H1 (cell line): ENCODE measurements at regions not wholly inside any gene's neighbourhood (a gene's known extent, or its start where the extent isn't known, plus 50 kb on each side); places are given as distances from the start of the nearest gene placed in this dataset.

Experiments
- CTCF ChIA-PET: fragments of 300-600 bp; sonication (Branson Sonifier 250); formaldehyde crosslinking; loops from one replicate; lab custom pipeline; 2021; ENCODE audit not compliant: partially characterized antibody; lab: Charles Lee
- POLR2A ChIA-PET: fragments of 300-600 bp; sonication (Branson Sonifier 250); formaldehyde crosslinking; loops from one replicate; lab custom pipeline; 2021; ENCODE audit warnings: inconsistent platforms; ENCODE audit not compliant: partially characterized antibody; lab: Charles Lee
- DNase-seq, 2 experiments: peaks; one replicate each; pipeline versions ENCODE4 v3.0.0 to v3.0.0-alpha.2; 2010 to 2022; ENCODE audit warnings: low spot score in 2 of 2, low read depth in 1 of 2, mixed read lengths in 1 of 2
- FAIRE-seq: peaks from 2 replicates; lab custom pipeline; 2011; peaks lifted over from hg19 to GRCh38; lab: Jason Lieb, UNC
- H2AFZ ChIP-seq: 2 replicates; pipeline ENCODE4 v1.8.1; 2012; ENCODE audit warnings: low read length, inconsistent platforms
- H2AK5ac ChIP-seq: 2 replicates; pipeline ENCODE4 v1.6.1; 2013; ENCODE audit warnings: low read depth, low read length
- H2BK120ac ChIP-seq: replicated peaks from 2 replicates; pipeline ENCODE3; 2013; ENCODE audit warnings: low read depth, low read length, inconsistent platforms
- H2BK12ac ChIP-seq: 2 replicates; pipeline ENCODE4 v1.6.1; 2013; ENCODE audit warnings: low read depth, low read length
- H2BK15ac ChIP-seq: 2 replicates; pipeline ENCODE4 v1.6.1; 2013; ENCODE audit warnings: low read length
- H2BK20ac ChIP-seq: 2 replicates; pipeline ENCODE4 v1.6.1; 2013; ENCODE audit warnings: low read length
- H2BK5ac ChIP-seq: 2 replicates; pipeline ENCODE4 v1.6.1; 2013; ENCODE audit warnings: low read depth, low read length
- H3K14ac ChIP-seq: 2 replicates; pipeline ENCODE4 v1.6.1; 2013; ENCODE audit warnings: inconsistent platforms; ENCODE audit not compliant: insufficient read length
- H3K18ac ChIP-seq: 2 replicates; pipeline ENCODE4 v1.6.1; 2013; ENCODE audit warnings: low read length; ENCODE audit errors: extremely low read depth
- H3K23ac ChIP-seq: 2 replicates; pipeline ENCODE4 v1.6.1; 2013; ENCODE audit warnings: inconsistent platforms; ENCODE audit not compliant: insufficient read length
- H3K23me2 ChIP-seq: 2 replicates; pipeline ENCODE4 v1.6.1; 2013; ENCODE audit warnings: low read depth, low read length
- H3K27ac ChIP-seq: 2 replicates; pipeline ENCODE4 v1.6.1; 2011; ENCODE audit warnings: low read depth, low read length, inconsistent platforms
- H3K27me3 ChIP-seq, 4 experiments: replicated peaks in 1 of 4; 1 replicate in 1 of 4; 2 replicates in 3 of 4; pipeline versions ENCODE4 v1.6.1 to v1.8.1; 2011 to 2013; ENCODE audit warnings: low read length in 3 of 4, mild to moderate bottlenecking in 3 of 4, inconsistent platforms in 2 of 4, mixed read lengths in 2 of 4, moderate library complexity in 1 of 4; ENCODE audit not compliant: control insufficient read depth in 3 of 4, insufficient read depth in 3 of 4; ENCODE audit errors: extremely low read depth in 1 of 4
- H3K36me3 ChIP-seq, 4 experiments: 2 replicates each; pipeline versions ENCODE4 v1.6.1 to v1.8.1; 2011 to 2013; ENCODE audit warnings: mild to moderate bottlenecking in 4 of 4, low read length in 3 of 4, moderate library complexity in 2 of 4, control low read depth in 1 of 4, inconsistent platforms in 1 of 4; ENCODE audit not compliant: insufficient read depth in 4 of 4, control insufficient read depth in 2 of 4
- H3K4ac ChIP-seq: replicated peaks from 2 replicates; pipeline ENCODE3; 2013; ENCODE audit warnings: low read length, low read depth, mixed read lengths, inconsistent platforms; ENCODE audit not compliant: insufficient read length
- H3K4me1 ChIP-seq, 4 experiments: replicated peaks in 1 of 4; 1 replicate in 1 of 4; 2 replicates in 3 of 4; pipeline versions ENCODE4 v1.6.1 to v1.8.1; 2011 to 2013; ENCODE audit warnings: low read length in 3 of 4, inconsistent platforms in 2 of 4, mixed read lengths in 1 of 4; ENCODE audit not compliant: insufficient read depth in 4 of 4, control insufficient read depth in 3 of 4
- H3K4me2 ChIP-seq, 2 experiments: 2 replicates each; pipeline versions ENCODE4 v1.6.1 to v1.8.1; 2011 to 2013; ENCODE audit warnings: low read depth in 2 of 2, low read length in 2 of 2, control low read depth in 1 of 2, inconsistent platforms in 1 of 2, mild to moderate bottlenecking in 1 of 2; ENCODE audit not compliant: insufficient read depth in 1 of 2
- H3K4me3 ChIP-seq, 4 experiments: fragments of 200-600, 300-600 bp in 1 of 4; sonication (generic), shearing (Covaris generic), sonication (Bioruptor Twin) in 1 of 4; 2 replicates each; pipeline versions ENCODE4 v1.5.1 to v1.8.1; 2011 to 2016; ENCODE audit warnings: low read length in 4 of 4, low read depth in 3 of 4, control low read depth in 2 of 4, inconsistent platforms in 2 of 4, mild to moderate bottlenecking in 2 of 4, mixed read lengths in 1 of 4, moderate library complexity in 1 of 4; ENCODE audit not compliant: insufficient read depth in 2 of 4; ENCODE audit errors: extremely low read depth in 1 of 4
- H3K56ac ChIP-seq: replicated peaks from 2 replicates; pipeline ENCODE3; 2013; ENCODE audit warnings: low read depth, mild to moderate bottlenecking, mixed read lengths, low read length, inconsistent platforms; ENCODE audit not compliant: insufficient read length
- H3K79me1 ChIP-seq: 2 replicates; pipeline ENCODE4 v1.6.1; 2013; ENCODE audit warnings: low read depth, low read length, control low read depth
- H3K79me2 ChIP-seq, 2 experiments: 2 replicates each; pipeline versions ENCODE4 v1.6.1 to v1.8.1; 2012 to 2013; ENCODE audit warnings: low read length in 2 of 2, mild to moderate bottlenecking in 2 of 2, inconsistent platforms in 1 of 2; ENCODE audit not compliant: insufficient read depth in 2 of 2, control insufficient read depth in 1 of 2
- H3K9ac ChIP-seq, 4 experiments: replicated peaks in 1 of 4; 1 replicate in 1 of 4; 2 replicates in 3 of 4; pipeline versions ENCODE4 v1.6.1 to v1.8.1; 2011 to 2013; ENCODE audit warnings: low read depth in 3 of 4, low read length in 3 of 4, control low read depth in 2 of 4, mild to moderate bottlenecking in 2 of 4, moderate library complexity in 2 of 4, inconsistent platforms in 1 of 4; ENCODE audit errors: extremely low read depth in 1 of 4
- H3K9me3 ChIP-seq, 2 experiments: 2 replicates each; pipeline versions ENCODE4 v1.6.1 to v1.8.1; 2012 to 2013; ENCODE audit warnings: mild to moderate bottlenecking in 2 of 2, moderate library complexity in 2 of 2, control low read depth in 1 of 2, inconsistent platforms in 1 of 2, low read depth in 1 of 2, low read length in 1 of 2, mixed read lengths in 1 of 2; ENCODE audit not compliant: insufficient read depth in 2 of 2
- H4K20me1 ChIP-seq, 2 experiments: replicated peaks in 1 of 2; 2 replicates each; pipeline versions ENCODE3 to v1.8.1; 2011 to 2013; ENCODE audit warnings: inconsistent platforms in 2 of 2, low read length in 2 of 2, mild to moderate bottlenecking in 1 of 2; ENCODE audit not compliant: insufficient read depth in 2 of 2, control insufficient read depth in 1 of 2
- H4K5ac ChIP-seq: 2 replicates; pipeline ENCODE4 v1.6.1; 2013; ENCODE audit warnings: low read length, low read depth, mixed read lengths, inconsistent platforms; ENCODE audit not compliant: insufficient read length
- H4K8ac ChIP-seq: 2 replicates; pipeline ENCODE4 v1.8.0; 2013; ENCODE audit warnings: mild to moderate bottlenecking, moderate library complexity, low read length, inconsistent platforms; ENCODE audit not compliant: insufficient read depth; ENCODE audit errors: extremely low read depth
- H4K91ac ChIP-seq: replicated peaks from 2 replicates; pipeline ENCODE3; 2013; ENCODE audit warnings: low read length, mixed read lengths, inconsistent platforms; ENCODE audit not compliant: insufficient read length
- CTCF ChIP-seq, 3 experiments: IDR thresholded peaks; 1 replicate in 2 of 3; 2 replicates in 1 of 3; pipeline versions ENCODE4 v1.5.1 to v1.6.1; 2011; ENCODE audit warnings: low read length in 3 of 3, mild to moderate bottlenecking in 3 of 3, inconsistent platforms in 2 of 3, low read depth in 1 of 3, moderate library complexity in 1 of 3; ENCODE audit not compliant: insufficient read depth in 1 of 3; ENCODE audit errors: control extremely low read depth in 1 of 3
- EGR1 ChIP-seq: IDR thresholded peaks from 2 replicates; pipeline ENCODE4 v1.6.1; 2011; ENCODE audit warnings: low read depth, low read length, borderline replicate concordance
- EP300 ChIP-seq, 2 experiments: IDR thresholded peaks; 1 replicate in 1 of 2; 2 replicates in 1 of 2; pipeline ENCODE4 v1.6.1; 2011 to 2012; ENCODE audit warnings: low read depth in 2 of 2, low read length in 2 of 2, mild to moderate bottlenecking in 2 of 2, borderline replicate concordance in 1 of 2, inconsistent platforms in 1 of 2, moderate library complexity in 1 of 2
- KDM4A ChIP-seq: IDR thresholded peaks from one replicate; pipeline ENCODE4 v1.7.1; 2012; ENCODE audit warnings: low read depth, mild to moderate bottlenecking, moderate library complexity, low read length, inconsistent platforms; ENCODE audit not compliant: severe bottlenecking
- SP1 ChIP-seq: IDR thresholded peaks from 2 replicates; pipeline ENCODE4 v1.6.1; 2011; ENCODE audit warnings: low read depth, low read length
- TBP ChIP-seq: IDR thresholded peaks from 2 replicates; pipeline ENCODE4 v1.6.1; 2011; ENCODE audit warnings: low read depth, low read length, improper control_type of control experiment

DNA sequence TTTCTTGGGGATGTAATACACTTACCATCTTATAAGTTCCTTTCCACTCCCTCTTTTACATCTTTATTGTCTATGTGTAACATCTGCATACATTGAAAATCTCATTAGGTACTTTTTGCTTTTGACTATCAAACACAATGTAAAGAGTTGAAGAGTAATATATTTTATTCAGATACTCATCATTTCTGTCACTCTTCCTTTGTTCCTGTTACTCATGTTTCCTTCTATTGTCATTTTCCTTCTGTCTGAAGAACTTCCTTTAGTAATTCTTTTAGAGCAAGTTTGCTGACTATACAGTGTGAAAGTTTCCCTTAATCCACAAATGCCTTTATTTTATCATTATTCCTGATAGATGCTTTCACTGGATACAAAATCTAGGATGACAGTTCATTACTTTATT is 339.8 kb downstream of the SOX4 start:
- H4K20me1 ChIP-seq = no peaks in the 10 kb centered on the region
- no peak overlapping the region for H2BK12ac ChIP-seq
- no peak for DNase-seq
- H3K4me2 ChIP-seq = no peak overlapping the region
- no peak overlapping the region for H2BK15ac ChIP-seq
- H3K23ac ChIP-seq = no peak overlapping the region
- no peaks in the 10 kb centered on the region for H3K27me3 ChIP-seq
- H3K4ac ChIP-seq = no peak overlapping the region
- H3K4me3 ChIP-seq = no peak overlapping the region
- H2BK20ac ChIP-seq = no peak overlapping the region
- no peak overlapping the region for H2BK120ac ChIP-seq
- H3K79me2 ChIP-seq = peaks cover 0 to 48% of the 10 kb centered on the region in 2 experiments; a peak in 3 of 4 replicates
- H3K18ac ChIP-seq = no peak overlapping the region
- TF ChIP-seq EGR1 (no peak), EP300 (IDR thresholded peaks at IDR 0.05; ENCODE audit: borderline replicate concordance in 1 of 2, low read depth in 2 of 2, low read length in 2 of 2) (no peak), SP1 (no peak), KDM4A (no peak), TBP (no peak), CTCF (IDR thresholded peaks at IDR 0.05; ENCODE audit: control extremely low read depth in 1 of 3, insufficient read depth in 1 of 3, low read depth in 1 of 3, low read length in 3 of 3) (no peak)
- TF ChIP-seq, all 59 proteins: peak for 0
- FAIRE-seq = no peak
- Histone ChIP-seq H4K5ac (no peak overlapping the region), H4K91ac (no peak overlapping the region), H3K79me1 (no peaks in the 10 kb centered on the region; the same call in 1 of the 2 replicates), H2AFZ (no peak overlapping the region), H4K8ac (no peak overlapping the region), H3K36me3 (no peaks in the 10 kb centered on the region), H3K14ac (no peak overlapping the region), H3K27ac (no peak overlapping the region), H3K9me3 (no peaks in the 10 kb centered on the region), H2BK5ac (no peak overlapping the region), H2AK5ac (no peak overlapping the region), H3K23me2 (no peaks in the 10 kb centered on the region), H3K4me1 (no peaks in the 10 kb centered on the region), H3K56ac (no peak overlapping the region), H3K9ac (no peak overlapping the region)
- POLR2A ChIA-PET = interaction anchor here (0.5 kb wide), 1 partner anchor 338 kb away, joined by 3 read pairs; no protein-coding TSS in a partner anchor
- CTCF ChIA-PET = no interaction called here
